GM23248 (cell line): ENCODE measurements at regions not wholly inside any gene's neighbourhood (a gene's known extent, or its start where the extent isn't known, plus 50 kb on each side); places are given as distances from the start of the nearest gene placed in this dataset.

Experiments used
- DNase-seq: peaks from one replicate; pipeline ENCODE4 v3.0.0-alpha.2; 2015
- H2AFZ ChIP-seq: fragments of 200-600 bp; sonication (generic); 2 replicates; pipeline ENCODE4 v1.6.1; 2016; ENCODE audit warnings: antibody characterized with exemption
- H3F3A ChIP-seq: fragments of 200-600 bp; sonication (generic); 2 replicates; pipeline ENCODE4 v1.6.1; 2016; ENCODE audit warnings: mild to moderate bottlenecking, antibody characterized with exemption, mixed run types; ENCODE audit not compliant: insufficient read depth
- H3K27ac ChIP-seq: fragments of 200-600 bp; sonication (generic); 2 replicates; pipeline ENCODE4 v1.5.1; 2016; ENCODE audit warnings: mild to moderate bottlenecking
- H3K27me3 ChIP-seq: fragments of 200-600 bp; sonication (generic); replicated peaks from 2 replicates; pipeline ENCODE4 v1.6.1; 2016; ENCODE audit warnings: mild to moderate bottlenecking; ENCODE audit not compliant: insufficient read depth
- H3K36me3 ChIP-seq: fragments of 200-600 bp; sonication (generic); 2 replicates; pipeline ENCODE4 v1.6.1; 2016; ENCODE audit warnings: low read depth, mild to moderate bottlenecking
- H3K4me1 ChIP-seq: fragments of 200-600 bp; sonication (generic); 2 replicates; pipeline ENCODE4 v1.6.1; 2016; ENCODE audit warnings: mild to moderate bottlenecking; ENCODE audit not compliant: insufficient read depth
- H3K4me2 ChIP-seq: fragments of 200-600 bp; sonication (generic); one replicate; pipeline ENCODE4 v1.6.1; 2016; ENCODE audit warnings: mild to moderate bottlenecking; ENCODE audit not compliant: unreplicated experiment
- H3K4me3 ChIP-seq: fragments of 200-600 bp; sonication (generic); 2 replicates; pipeline ENCODE4 v1.5.1; 2016; ENCODE audit warnings: mild to moderate bottlenecking
- H3K79me2 ChIP-seq: fragments of 200-600 bp; sonication (generic); 2 replicates; pipeline ENCODE4 v1.6.1; 2016; ENCODE audit warnings: mild to moderate bottlenecking; ENCODE audit not compliant: insufficient read depth
- H3K9ac ChIP-seq: fragments of 200-600 bp; sonication (generic); 2 replicates; pipeline ENCODE4 v1.6.1; 2016; ENCODE audit warnings: mild to moderate bottlenecking
- H3K9me2 ChIP-seq: fragments of 200-600 bp; sonication (generic); 2 replicates; pipeline ENCODE4 v1.6.1; 2016; ENCODE audit warnings: mixed run types, mild to moderate bottlenecking, moderate library complexity; ENCODE audit not compliant: insufficient read depth
- H3K9me3 ChIP-seq: fragments of 200-600 bp; sonication (generic); one replicate; pipeline ENCODE4 v1.6.1; 2017; ENCODE audit warnings: low read depth
- H4K20me1 ChIP-seq: fragments of 200-600 bp; sonication (generic); 2 replicates; pipeline ENCODE4 v1.6.0; 2016; ENCODE audit not compliant: insufficient read depth
- EZH2 ChIP-seq: fragments of 200-600 bp; sonication (generic); IDR thresholded peaks from 2 replicates; pipeline ENCODE4 v1.6.1; 2018; ENCODE audit warnings: antibody characterized with exemption, mild to moderate bottlenecking; ENCODE audit not compliant: insufficient read depth, poor library complexity, severe bottlenecking
- EZH2phosphoT487 ChIP-seq: fragments of 200-600 bp; sonication (generic); IDR thresholded peaks from 2 replicates; pipeline ENCODE4 v1.6.1; 2018; ENCODE audit warnings: antibody characterized with exemption, moderate library complexity, mild to moderate bottlenecking, low read depth; ENCODE audit not compliant: insufficient read depth
- WGBS, 2 experiments: methylation state at CpG; one replicate each; pipeline ENCODE4 v1.1.6; 2015 to 2017; ENCODE audit warnings: low lambda C conversion rate in 2 of 2, low coverage in 1 of 2; ENCODE audit errors: missing lambda C conversion rate in 2 of 2; 5-methylcytosine and 5-hydroxymethylcytosine counted together
- in situ Hi-C: fragments of 300-500 bp; cut with MboI; formaldehyde crosslinking; loops from 2 replicates; pipeline ENCODE4 v1.15.0; 2020

DNA sequence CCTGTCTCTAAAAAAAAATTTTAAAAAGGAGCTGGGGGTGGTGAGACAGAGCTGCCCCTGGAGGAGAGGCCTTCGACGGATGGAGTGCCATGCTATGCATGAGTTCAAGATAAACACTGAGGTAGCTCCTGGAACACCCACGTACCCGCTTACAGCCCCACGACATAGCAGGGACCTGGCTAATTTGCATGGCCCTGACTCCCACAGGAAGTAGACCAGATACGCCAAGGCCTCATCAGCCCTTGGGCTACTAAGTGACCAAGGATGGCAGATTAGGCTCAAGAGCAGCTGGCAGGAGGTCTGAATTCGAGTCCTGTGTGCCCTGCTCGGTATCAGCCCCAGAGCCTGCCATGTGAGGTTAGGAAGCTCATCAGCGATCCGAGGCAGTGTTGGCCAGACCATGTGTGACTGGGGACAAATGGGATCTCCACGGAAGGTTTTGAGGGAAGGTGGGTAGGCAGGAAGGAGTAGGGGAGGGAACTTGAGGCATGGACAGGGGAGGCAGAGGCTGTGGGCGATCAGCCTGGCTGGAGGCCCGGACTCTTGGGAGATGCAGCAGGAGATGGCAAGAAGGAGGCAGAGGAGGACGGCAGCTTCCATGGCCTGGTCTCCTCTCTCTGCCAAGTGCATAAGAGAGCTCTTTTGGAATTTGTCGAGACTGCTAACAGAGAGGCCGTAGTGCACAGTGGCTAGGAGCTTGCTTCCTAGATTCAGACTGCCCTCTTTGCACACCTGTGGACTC, 218.3 kb downstream of the GLI2 start:
- Histone ChIP-seq H3K9ac (no peak overlapping the region), H3F3A (no peaks in the 10 kb centered on the region), H3K9me2 (no peaks in the 10 kb centered on the region), H3K4me1 (no peaks in the 10 kb centered on the region), H3K36me3 (no peaks in the 10 kb centered on the region; the same call in 1 of the 2 replicates), H3K4me3 (no peak overlapping the region), H3K4me2 (no peak overlapping the region), H3K27ac (no peak overlapping the region), H2AFZ (no peak overlapping the region), H3K79me2 (peaks cover 19% of the 10 kb centered on the region; the same call in 1 of the 2 replicates), H3K9me3 (no peaks in the 10 kb centered on the region), H3K27me3 (no peaks in the 10 kb centered on the region), H4K20me1 (no peaks in the 10 kb centered on the region)
- WGBS, 2 experiments: 92 to 93% methylated on average over 16 of the region's 16 CpGs
- no peak for DNase-seq
- TF ChIP-seq EZH2phosphoT487 (no peak), EZH2 (no peak)
- in situ Hi-C loops: no loop called here

DNA sequence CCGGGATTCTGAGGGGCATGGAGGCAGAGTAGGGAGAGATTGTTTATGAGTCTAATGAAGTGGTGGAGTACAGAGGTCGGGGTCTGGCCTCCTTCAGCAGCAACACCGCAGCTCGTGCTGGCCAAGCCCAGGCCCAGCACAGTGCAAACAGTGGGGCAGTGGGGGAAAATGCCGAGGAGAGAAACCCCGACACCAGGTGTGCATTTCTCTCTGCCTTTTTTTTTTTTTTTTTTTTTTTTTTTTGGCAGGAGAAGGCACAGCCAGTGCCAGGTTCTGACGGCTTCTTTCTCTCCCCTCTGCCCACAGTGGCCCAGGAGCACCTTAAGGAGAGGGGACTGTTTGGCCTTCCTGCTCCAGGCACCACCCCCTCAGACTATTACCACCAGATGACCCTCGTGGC, 219.3 kb downstream of the GLI2 start:
- Histone ChIP-seq H3K9me2 (no peaks in the 10 kb centered on the region), H2AFZ (no peak overlapping the region), H3K36me3 (no peaks in the 10 kb centered on the region; the same call in 1 of the 2 replicates), H3F3A (no peaks in the 10 kb centered on the region), H3K4me2 (no peak overlapping the region), H3K27ac (no peak overlapping the region), H3K27me3 (no peaks in the 10 kb centered on the region), H3K9ac (no peak overlapping the region), H3K4me3 (no peak overlapping the region), H3K79me2 (peaks cover 10% of the 10 kb centered on the region; the same call in 1 of the 2 replicates), H4K20me1 (no peaks in the 10 kb centered on the region), H3K9me3 (no peaks in the 10 kb centered on the region), H3K4me1 (no peaks in the 10 kb centered on the region)
- in situ Hi-C loops: no loop called here
- TF ChIP-seq EZH2 (no peak), EZH2phosphoT487 (no peak)
- DNase-seq: no peak
- WGBS, 2 experiments: 93 to 95% methylated on average over 8 of the region's 8 CpGs

DNA sequence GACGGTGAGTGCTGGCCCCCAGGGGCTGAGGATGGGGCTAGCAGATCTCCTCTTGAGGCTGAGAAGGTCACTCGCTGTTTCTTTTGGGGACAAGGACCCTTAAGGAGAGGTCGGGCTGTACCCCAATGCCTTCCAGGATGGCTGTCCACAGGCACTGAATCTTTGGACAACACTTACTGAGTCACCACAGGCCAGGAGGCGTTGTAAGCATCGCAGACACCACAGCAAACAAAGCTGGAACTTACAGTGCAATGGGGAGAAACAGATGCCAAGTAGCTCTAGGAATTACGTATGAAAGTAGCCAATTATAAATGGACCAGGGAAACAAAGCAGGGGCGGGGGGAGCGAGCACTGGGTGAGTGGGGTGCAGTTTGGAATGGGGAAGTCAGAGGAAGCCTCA, 219.8 kb downstream of the GLI2 start:
- no peak for DNase-seq
- Histone ChIP-seq H3K27ac (no peak overlapping the region), H3K4me1 (no peaks in the 10 kb centered on the region), H3K79me2 (peaks cover 5% of the 10 kb centered on the region; the same call in 1 of the 2 replicates), H4K20me1 (no peaks in the 10 kb centered on the region), H3F3A (no peaks in the 10 kb centered on the region), H3K4me3 (no peak overlapping the region), H3K9me3 (no peaks in the 10 kb centered on the region), H3K36me3 (no peaks in the 10 kb centered on the region; the same call in 1 of the 2 replicates), H3K9me2 (no peaks in the 10 kb centered on the region), H2AFZ (no peak overlapping the region), H3K9ac (no peak overlapping the region), H3K4me2 (no peak overlapping the region), H3K27me3 (no peaks in the 10 kb centered on the region)
- in situ Hi-C loops: no loop called here
- WGBS, 2 experiments: 82% methylated on average over 8 of the region's 8 CpGs
- TF ChIP-seq EZH2: no peak
- TF ChIP-seq EZH2phosphoT487: no peak

DNA sequence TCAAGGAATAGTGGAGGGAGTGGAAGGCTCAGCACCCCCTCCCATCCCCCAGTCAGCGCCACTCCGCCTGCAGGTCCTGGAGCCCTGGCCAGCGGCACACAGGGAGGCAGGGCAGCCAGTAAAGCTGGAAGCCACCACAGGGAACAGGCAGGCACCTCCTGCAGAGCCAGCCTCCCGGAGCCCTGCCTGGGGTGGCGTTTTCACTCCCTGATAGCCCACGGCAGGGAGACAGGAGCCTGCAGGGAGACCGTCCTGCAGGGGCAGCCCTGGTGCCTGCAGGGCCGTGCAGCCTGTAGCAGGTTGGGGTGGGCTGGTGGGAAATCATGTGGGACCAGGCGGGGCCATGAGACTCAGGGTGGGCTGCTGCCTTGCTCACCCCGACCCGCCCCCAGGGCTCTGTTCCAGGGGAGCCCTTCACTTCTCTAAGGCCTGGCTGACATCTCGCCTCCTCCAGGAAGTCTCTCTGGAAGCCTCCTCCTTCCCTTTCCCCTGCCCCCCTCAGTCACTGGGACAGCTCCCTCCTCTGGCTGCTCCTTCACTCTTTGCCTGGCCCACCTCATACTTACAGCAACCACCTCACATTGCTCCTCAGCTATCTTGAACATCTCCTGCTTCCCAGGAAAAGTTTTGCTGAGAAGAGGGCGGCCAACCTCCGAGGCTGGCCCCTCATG, 221.0 kb downstream of the GLI2 start:
- Histone ChIP-seq H3K4me1 (no peaks in the 10 kb centered on the region), H3K4me2 (no peak overlapping the region), H3K9me2 (no peaks in the 10 kb centered on the region), H3F3A (no peaks in the 10 kb centered on the region), H4K20me1 (no peaks in the 10 kb centered on the region), H3K9me3 (no peaks in the 10 kb centered on the region), H3K36me3 (no peaks in the 10 kb centered on the region; the same call in 1 of the 2 replicates), H2AFZ (no peak overlapping the region), H3K4me3 (no peak overlapping the region), H3K9ac (no peak overlapping the region), H3K27me3 (no peaks in the 10 kb centered on the region), H3K27ac (no peak overlapping the region), H3K79me2 (no peaks in the 10 kb centered on the region)
- TF ChIP-seq EZH2phosphoT487: no peak
- TF ChIP-seq EZH2: no peak
- in situ Hi-C loops: no loop called here
- WGBS, 2 experiments: 95 to 97% methylated on average over 10 to 14 of the region's 14 CpGs
- no peak for DNase-seq
